Body of pancreas (tissue), 4 donors: ENCODE measurements at regions not wholly inside any gene's neighbourhood (a gene's known extent, or its start where the extent isn't known, plus 50 kb on each side); places are given as distances from the start of the nearest gene placed in this dataset.
"Not testable (repeated sequence)": the region's sequence is repeated elsewhere in the genome, so short reads cannot be mapped to it uniquely, and the experiment has no call there.

Experiments
- ATAC-seq: fragments of 150-250 bp; one replicate; pipeline ENCODE4 v1.9.1; 2016
- DNase-seq, 4 donors: peaks; one replicate each; pipeline ENCODE4 v3.0.0-alpha.2; 2019
- H3K27ac ChIP-seq, 4 donors: fragments of 200-600 bp; sonication (generic); 1 replicate in 3 of 4; 2 replicates in 1 of 4; pipeline versions ENCODE4 v1.5.1 to v1.6.1; 2016 to 2019; ENCODE audit warnings: mild to moderate bottlenecking in 1 of 4, mixed read lengths in 1 of 4, moderate library complexity in 1 of 4
- H3K27me3 ChIP-seq, 2 donors: fragments of 200-600 bp; sonication (generic); one replicate each; pipeline ENCODE4 v1.6.0; 2016; ENCODE audit warnings: mild to moderate bottlenecking in 1 of 2
- H3K36me3 ChIP-seq, 2 donors: fragments of 200-600 bp; sonication (generic); replicated peaks in 1 of 2; 2 replicates each; pipeline ENCODE4 v1.5.1; 2016; ENCODE audit warnings: low read depth in 2 of 2; ENCODE audit not compliant: insufficient read depth in 1 of 2
- H3K4me1 ChIP-seq: fragments of 200-600 bp; sonication (generic); one replicate; pipeline ENCODE4 v1.6.0; 2016
- H3K4me3 ChIP-seq, 2 donors: fragments of 200-600 bp; sonication (generic); 1 replicate in 1 of 2; 2 replicates in 1 of 2; pipeline ENCODE4 v1.5.1; 2016 to 2019
- H3K9me3 ChIP-seq, 3 donors: fragments of 200-600 bp; sonication (generic); 1 replicate in 2 of 3; 2 replicates in 1 of 3; pipeline ENCODE4 v1.5.1; 2016
- CTCF ChIP-seq, 7 experiments: fragments of 450-650 bp in 4 of 7; fragments of 200-600 bp in 3 of 7; sonication (generic) in 3 of 7; IDR thresholded peaks; one replicate each; pipeline ENCODE4 v1.5.1; 2016 to 2019; ENCODE audit warnings: antibody characterized with exemption in 7 of 7
- POLR2A ChIP-seq, 3 donors: fragments of 450-650 bp; IDR thresholded peaks; one replicate each; pipeline ENCODE4 v1.6.1; 2016; ENCODE audit warnings: antibody characterized with exemption in 3 of 3, mild to moderate bottlenecking in 2 of 3
- WGBS, 2 donors: methylation state at CpG; one replicate each; pipeline ENCODE4 v1.1.5; 2017; 5-methylcytosine and 5-hydroxymethylcytosine counted together
- intact Hi-C: fragments of 100-400 bp; cut with DNase I; formaldehyde crosslinking; loops from one replicate; pipeline ENCODE4 v1.15.1; 2023

DNA sequence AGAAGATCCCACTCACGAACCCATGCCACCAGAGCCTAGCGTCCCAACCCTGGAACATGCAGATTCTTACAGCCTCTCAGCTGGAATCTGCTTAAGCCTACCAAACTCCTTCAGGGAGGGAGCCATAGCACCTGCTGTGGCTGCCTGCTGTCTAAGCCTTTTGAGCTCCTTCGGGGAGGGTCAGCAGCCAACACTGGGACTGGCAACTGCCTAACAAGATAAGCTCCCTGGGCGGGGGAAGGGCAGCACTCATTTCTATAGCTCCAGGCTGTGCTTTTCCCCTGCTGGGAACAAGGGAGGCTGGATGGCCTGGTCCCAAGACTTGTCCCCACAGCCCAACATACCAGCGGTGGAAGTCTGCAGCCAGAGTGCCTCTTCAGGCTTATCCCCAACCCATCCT lies 199.1 kb upstream of the OR13F1 start:
- Histone ChIP-seq H3K4me3 (no peak overlapping the region), H3K4me1 (no peaks in the 10 kb centered on the region), H3K27ac (no peak overlapping the region), H3K36me3 (no peaks in the 10 kb centered on the region), H3K9me3 (no peaks in the 10 kb centered on the region), H3K27me3 (no peaks in the 10 kb centered on the region)
- no peak for ATAC-seq
- intact Hi-C loops = no loop called here
- DNase-seq = no peak
- TF ChIP-seq POLR2A (IDR thresholded peaks at IDR 0.05) (no peak), CTCF (IDR thresholded peaks at IDR 0.05) (no peak)
- WGBS, 2 donors = 81 to 83% methylated on average over 3 to 5 of the region's 5 CpGs

- DNase-seq (no peak), ATAC-seq (no peak)
- H3K27ac ChIP-seq = no peak overlapping the region
- no peaks in the 10 kb centered on the region for H3K4me1 ChIP-seq
- H3K9me3 ChIP-seq = no peaks in the 10 kb centered on the region
- WGBS, 2 donors = 73 to 80% methylated on average over 5 of the region's 5 CpGs
- H3K4me3 ChIP-seq = no peak overlapping the region
- H3K36me3 ChIP-seq = no peaks in the 10 kb centered on the region
- TF ChIP-seq CTCF (IDR thresholded peaks at IDR 0.05) (no peak), POLR2A (IDR thresholded peaks at IDR 0.05) (no peak)
- H3K27me3 ChIP-seq = no peaks in the 10 kb centered on the region
- intact Hi-C loops = no loop called here
Measured at GRCh38 chr9:104313396-104314110, 190.5 kb upstream of the OR13F1 start.

DNA sequence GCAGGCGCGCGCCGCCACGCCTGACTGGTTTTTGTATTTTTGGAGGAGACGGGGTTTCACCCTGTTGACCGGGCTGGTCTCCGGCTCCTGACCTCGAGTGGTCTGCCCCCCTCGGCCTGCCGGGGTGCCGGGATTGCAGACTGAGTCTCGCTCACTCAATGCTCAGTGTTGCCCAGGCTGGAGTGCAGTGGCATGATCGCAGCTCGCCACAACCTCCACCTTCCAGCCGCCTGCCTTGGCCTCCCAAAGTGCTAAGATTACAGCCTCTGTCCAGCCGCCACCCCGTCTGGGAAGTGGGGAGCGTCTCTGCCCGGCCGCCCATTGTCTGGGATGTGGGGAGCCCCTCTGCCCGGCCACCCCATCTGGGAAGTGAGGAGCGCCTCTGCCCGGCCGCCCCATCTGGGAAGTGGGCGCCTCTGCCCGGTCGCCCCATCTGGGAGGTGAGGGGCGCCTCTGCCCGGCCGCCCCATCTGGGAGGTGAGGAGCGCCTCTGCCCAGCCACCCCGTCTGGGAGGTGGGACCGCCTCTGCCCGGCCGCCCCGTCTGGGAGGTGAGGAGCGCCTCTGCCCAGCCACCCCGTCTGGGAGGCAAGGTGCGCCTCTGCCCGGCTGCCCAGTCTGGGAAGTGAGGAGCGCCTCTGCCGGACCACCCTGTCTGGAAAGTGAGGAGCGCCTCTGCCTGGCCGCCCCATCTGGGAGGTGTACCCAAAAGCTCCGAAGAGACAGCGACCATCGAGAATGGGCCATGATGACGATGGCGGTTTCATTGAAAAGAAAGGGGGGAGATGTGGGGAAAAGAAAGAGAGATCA lies 187.7 kb upstream of the OR13F1 start:
- DNase-seq, H3K36me3 ChIP-seq, intact Hi-C loops, H3K4me1 ChIP-seq, H3K27me3 ChIP-seq, ATAC-seq, H3K4me3 ChIP-seq, H3K9me3 ChIP-seq, H3K27ac ChIP-seq: not testable (repeated sequence)
- WGBS, 2 donors = 93 to 95% methylated on average over 20 to 43 of the region's 50 CpGs

DNA sequence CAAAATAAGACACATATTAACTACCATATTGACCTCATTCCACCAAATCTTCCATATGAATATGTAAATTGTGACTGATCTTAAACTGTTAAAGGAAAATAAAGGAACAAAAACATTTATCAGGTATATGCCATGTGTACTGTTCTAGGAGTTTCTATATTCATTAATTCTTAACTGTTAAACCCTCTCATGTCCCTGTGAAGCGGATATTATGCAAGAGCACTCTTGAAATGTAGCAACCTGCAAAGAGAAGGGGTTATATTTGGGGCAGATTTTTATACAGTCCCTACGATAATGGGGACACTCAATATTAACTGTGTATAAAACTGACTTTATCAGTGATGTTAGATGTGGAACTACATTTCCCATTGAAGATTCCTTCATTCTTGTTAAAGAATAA lies 184.9 kb upstream of the OR13F1 start:
- whole genome bisulfite sequencing, 2 donors = 86 to 94% methylated on average over 2 of the region's 2 CpGs
- no peak for ATAC-seq
- TF ChIP-seq POLR2A (IDR thresholded peaks at IDR 0.05) = no peak
- TF ChIP-seq CTCF (IDR thresholded peaks at IDR 0.05) = no peak

DNA sequence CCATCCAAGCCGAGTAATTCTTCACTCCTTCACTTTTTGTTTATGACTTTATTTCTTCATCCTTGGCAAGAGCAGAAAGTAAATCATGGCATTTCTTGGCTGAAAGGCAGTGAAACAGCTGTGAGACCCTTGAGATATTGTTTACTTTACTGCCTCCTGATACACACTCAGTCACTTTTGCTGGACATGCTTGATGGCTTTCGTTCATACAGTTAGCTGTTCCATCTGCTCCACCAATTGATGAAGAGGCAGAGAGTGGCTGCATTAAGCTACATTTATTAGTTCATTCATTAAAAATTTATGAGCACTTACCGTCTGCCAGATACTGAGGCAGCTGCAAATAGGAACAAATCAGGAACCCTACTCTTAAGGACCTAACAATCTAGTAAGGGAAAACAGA lies 184.4 kb upstream of the OR13F1 start:
- Histone ChIP-seq H3K36me3 (no peaks in the 10 kb centered on the region), H3K4me3 (no peak overlapping the region), H3K27ac (no peak overlapping the region), H3K4me1 (no peaks in the 10 kb centered on the region), H3K27me3 (no peaks in the 10 kb centered on the region), H3K9me3 (no peaks in the 10 kb centered on the region)
- ATAC-seq (no peak), DNase-seq (no peak)
- TF ChIP-seq POLR2A (IDR thresholded peaks at IDR 0.05) (no peak), CTCF (IDR thresholded peaks at IDR 0.05) (no peak)
- WGBS, 2 donors = 70 to 79% methylated on average over 3 of the region's 3 CpGs
- intact Hi-C loops = no loop called here

More for the DNA sequence above, 184.9 kb upstream of the OR13F1 start:
- Histone ChIP-seq H3K27me3 (no peaks in the 10 kb centered on the region), H3K36me3 (no peaks in the 10 kb centered on the region), H3K27ac (no peak overlapping the region), H3K4me3 (no peak overlapping the region), H3K4me1 (no peaks in the 10 kb centered on the region), H3K9me3 (no peaks in the 10 kb centered on the region)
- intact Hi-C loops = no loop called here
- DNase-seq = no peak
